Ectodermal cell (in vitro differentiated cells): ENCODE measurements at regions not wholly inside any gene's neighbourhood (a gene's known extent, or its start where the extent isn't known, plus 50 kb on each side); places are given as distances from the start of the nearest gene placed in this dataset.

ENCODE experiments used
- H3K27ac ChIP-seq: 2 replicates; pipeline ENCODE4 v1.7.0; 2013; ENCODE audit warnings: mild to moderate bottlenecking, low read depth, low read length; ENCODE audit not compliant: insufficient read depth, poor library complexity, severe bottlenecking
- H3K27me3 ChIP-seq: 2 replicates; pipeline ENCODE4 v1.7.0; 2013; ENCODE audit warnings: mild to moderate bottlenecking, low read length; ENCODE audit not compliant: insufficient read depth, control insufficient read depth, poor library complexity, severe bottlenecking
- H3K36me3 ChIP-seq: one replicate; pipeline ENCODE4 v1.7.0; 2013; ENCODE audit warnings: low read length; ENCODE audit not compliant: control insufficient read depth, insufficient read depth
- H3K4me1 ChIP-seq: one replicate; pipeline ENCODE4 v1.7.0; 2013; ENCODE audit warnings: low read length; ENCODE audit not compliant: control insufficient read depth, insufficient read depth
- H3K4me3 ChIP-seq: 2 replicates; pipeline ENCODE4 v1.7.0; 2013; ENCODE audit warnings: low read depth, low read length, control low read depth; ENCODE audit not compliant: insufficient read depth
- H3K9me3 ChIP-seq: 2 replicates; pipeline ENCODE4 v1.7.0; 2013; ENCODE audit warnings: mild to moderate bottlenecking, low read length, moderate library complexity; ENCODE audit not compliant: control insufficient read depth
- WGBS, 2 experiments: methylation state at CpG; one replicate each; pipeline ENCODE4 v1.1.7; 2013; ENCODE audit warnings: missing lambda C conversion rate in 2 of 2; 5-methylcytosine and 5-hydroxymethylcytosine counted together

DNA sequence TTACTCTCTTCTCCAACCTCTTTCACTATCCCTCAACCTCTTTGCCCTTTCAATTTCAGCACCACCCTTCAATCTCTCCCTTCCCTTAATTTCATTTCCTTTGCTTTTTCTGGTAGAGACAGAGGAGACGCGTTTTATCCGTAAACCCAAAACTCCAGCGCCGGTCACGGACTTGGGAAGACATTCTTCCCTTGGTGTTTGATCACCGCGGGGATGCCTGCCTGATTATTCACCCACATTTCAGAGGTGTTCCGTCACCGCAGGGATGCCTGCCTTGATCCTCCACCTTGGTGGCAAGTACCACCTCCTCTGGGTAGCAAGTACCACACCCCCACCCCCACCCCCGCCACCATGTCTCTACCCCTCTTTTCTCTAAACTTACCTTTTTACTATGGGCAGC, 669.4 kb upstream of the PKDCC start:
- Histone ChIP-seq H3K27ac (no peak overlapping the region), H3K27me3 (no peaks in the 10 kb centered on the region)
- WGBS, 2 experiments: 80 to 85% methylated on average over 11 of the region's 11 CpGs

DNA sequence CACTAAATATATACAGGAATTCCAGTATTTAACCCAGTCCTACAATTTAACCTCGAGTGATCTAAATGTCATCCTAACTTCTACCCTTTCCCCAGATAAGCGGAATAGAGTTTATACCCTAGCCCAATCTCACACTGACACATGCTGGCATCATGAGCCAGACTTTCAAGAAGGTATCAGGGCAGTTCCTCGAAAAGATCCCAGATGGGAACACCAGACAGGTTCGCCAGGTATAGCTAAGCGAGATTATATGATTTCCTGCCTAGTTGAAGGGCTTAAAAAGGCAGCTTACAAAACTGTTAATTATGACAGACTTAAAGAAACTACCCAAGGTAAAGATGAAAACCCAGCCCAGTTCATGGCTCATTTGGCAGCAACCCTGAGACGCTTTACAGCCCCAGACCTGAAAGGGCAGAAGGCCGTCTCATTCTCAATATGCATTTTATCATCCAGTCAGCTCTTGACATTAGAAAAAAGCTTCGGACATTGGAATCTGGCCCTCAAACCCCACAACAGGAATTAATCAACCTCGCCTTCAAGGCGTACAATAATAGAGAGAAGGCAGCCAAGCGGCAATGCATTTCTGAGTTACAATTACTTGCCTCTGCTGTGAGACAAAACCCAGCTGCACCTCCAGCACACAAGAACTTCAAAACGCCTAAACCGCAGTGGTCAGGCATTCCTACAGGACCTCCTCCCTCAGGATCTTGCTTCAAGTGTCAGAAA, 668.2 kb upstream of the PKDCC start:
- H3K27me3 ChIP-seq: no peaks in the 10 kb centered on the region
- H3K9me3 ChIP-seq: no peaks in the 10 kb centered on the region
- WGBS, 2 experiments: 92 to 93% methylated on average over 13 of the region's 13 CpGs
- H3K27ac ChIP-seq: no peak overlapping the region
- peaks cover 7% of the 10 kb centered on the region for H3K4me1 ChIP-seq
- H3K36me3 ChIP-seq: no peaks in the 10 kb centered on the region
- H3K4me3 ChIP-seq: no peak overlapping the region

More for the DNA sequence above, 669.4 kb upstream of the PKDCC start:
- H3K36me3 ChIP-seq: no peaks in the 10 kb centered on the region
- H3K4me3 ChIP-seq: no peak overlapping the region
- no peaks in the 10 kb centered on the region for H3K9me3 ChIP-seq
- peaks cover 7% of the 10 kb centered on the region for H3K4me1 ChIP-seq

DNA sequence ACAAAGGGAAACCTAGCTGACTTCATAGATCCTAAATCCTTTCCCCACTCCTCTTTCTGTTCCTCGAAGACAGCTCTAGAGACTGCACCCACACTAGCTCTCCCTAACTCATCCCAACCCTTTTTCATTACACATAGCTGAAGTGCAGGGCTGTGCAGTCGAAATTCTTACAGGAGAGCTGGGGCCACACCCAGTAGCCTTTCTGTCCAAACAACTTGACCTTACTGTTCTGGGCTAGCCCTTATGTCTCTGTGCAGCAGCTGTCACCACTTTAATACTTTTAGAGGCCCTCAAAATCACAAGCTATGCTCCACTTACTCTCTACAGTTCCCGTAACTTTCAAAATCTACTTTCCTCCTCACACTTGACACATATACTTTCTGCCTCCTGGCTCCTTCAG, 666.1 kb upstream of the PKDCC start:
- no peaks in the 10 kb centered on the region for H3K9me3 ChIP-seq
- H3K27me3 ChIP-seq: no peaks in the 10 kb centered on the region
- WGBS, 2 experiments: 89 to 94% methylated on average over 3 of the region's 3 CpGs
- H3K4me3 ChIP-seq: no peak overlapping the region
- no peaks in the 10 kb centered on the region for H3K36me3 ChIP-seq
- no peaks in the 10 kb centered on the region for H3K4me1 ChIP-seq
- H3K27ac ChIP-seq: no peak overlapping the region

DNA sequence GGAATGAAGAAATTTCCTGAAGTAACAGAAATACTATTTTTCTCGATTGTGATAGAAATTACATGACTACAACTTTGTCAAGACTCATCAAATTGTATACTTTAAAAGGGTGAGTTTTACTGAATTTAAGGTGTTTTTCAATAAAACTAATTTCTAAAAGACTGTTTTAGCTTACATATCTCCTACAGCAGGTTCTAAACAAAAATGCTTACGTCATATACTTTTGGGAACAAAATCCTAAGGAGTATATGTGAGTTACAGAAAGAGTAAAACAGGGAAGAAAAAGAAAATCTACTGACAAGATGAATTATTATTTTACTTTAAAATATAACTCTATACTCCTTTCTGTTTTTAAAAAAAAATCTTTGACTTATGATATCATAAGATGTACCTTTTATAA, 660.3 kb upstream of the PKDCC start:
- Histone ChIP-seq H3K4me3 (no peak overlapping the region), H3K27ac (no peak overlapping the region), H3K27me3 (no peaks in the 10 kb centered on the region), H3K36me3 (no peaks in the 10 kb centered on the region), H3K4me1 (no peaks in the 10 kb centered on the region), H3K9me3 (no peaks in the 10 kb centered on the region)
- WGBS, 2 experiments: 100% methylated on average over 1 of the region's 2 CpGs; no CpG with 5 or more reads in 1 of the 2 experiments

DNA sequence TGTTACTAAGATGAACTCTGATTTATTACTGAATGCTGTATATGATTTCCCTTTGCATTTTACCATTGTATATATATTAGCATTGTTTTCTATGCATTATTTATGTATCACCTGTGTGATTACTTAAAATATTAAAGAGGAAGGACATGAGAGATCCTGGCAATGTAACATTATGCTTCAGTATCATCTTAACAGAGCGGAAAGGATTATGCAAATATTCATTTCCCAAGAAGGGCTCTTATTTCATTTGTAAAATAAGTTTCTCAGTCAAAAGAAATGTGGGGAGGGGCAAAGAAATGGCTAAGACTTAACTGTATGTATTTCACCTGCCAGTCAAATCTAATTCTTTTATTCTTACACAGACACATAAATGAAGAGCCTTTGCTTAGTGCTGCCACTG, 654.2 kb upstream of the PKDCC start:
- Histone ChIP-seq H3K36me3 (no peaks in the 10 kb centered on the region), H3K27me3 (no peaks in the 10 kb centered on the region), H3K27ac (no peak overlapping the region), H3K9me3 (no peaks in the 10 kb centered on the region), H3K4me3 (no peak overlapping the region), H3K4me1 (no peaks in the 10 kb centered on the region)
- WGBS, 2 experiments: 86% methylated on average over 1 of the region's 1 CpG; no CpG with 5 or more reads in 1 of the 2 experiments

DNA sequence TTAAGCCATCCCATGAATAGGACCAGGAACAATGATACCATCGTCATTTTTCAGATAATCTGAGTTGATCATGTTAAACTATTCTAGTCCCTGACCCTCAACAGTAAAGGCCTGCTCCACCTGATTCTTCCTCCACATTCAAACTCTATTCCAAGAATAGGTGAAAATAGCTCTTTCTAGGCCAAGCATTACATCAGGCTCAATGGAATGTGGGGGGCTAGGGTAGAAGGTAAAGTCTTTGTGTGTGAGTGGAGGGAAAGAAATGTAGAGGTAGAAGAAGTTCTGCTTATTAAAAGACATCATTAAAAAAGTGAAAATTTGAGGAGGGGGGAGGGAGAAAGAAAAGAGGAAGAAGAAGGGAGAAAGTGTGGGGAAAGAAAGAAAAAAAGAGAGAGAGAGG, 653.3 kb upstream of the PKDCC start:
- Histone ChIP-seq H3K9me3 (no peaks in the 10 kb centered on the region), H3K27ac (no peak overlapping the region), H3K36me3 (no peaks in the 10 kb centered on the region), H3K4me3 (no peak overlapping the region), H3K4me1 (no peaks in the 10 kb centered on the region), H3K27me3 (no peaks in the 10 kb centered on the region)
- 92 to 95% methylated on average over 1 of the region's 1 CpG for WGBS, 2 experiments

DNA sequence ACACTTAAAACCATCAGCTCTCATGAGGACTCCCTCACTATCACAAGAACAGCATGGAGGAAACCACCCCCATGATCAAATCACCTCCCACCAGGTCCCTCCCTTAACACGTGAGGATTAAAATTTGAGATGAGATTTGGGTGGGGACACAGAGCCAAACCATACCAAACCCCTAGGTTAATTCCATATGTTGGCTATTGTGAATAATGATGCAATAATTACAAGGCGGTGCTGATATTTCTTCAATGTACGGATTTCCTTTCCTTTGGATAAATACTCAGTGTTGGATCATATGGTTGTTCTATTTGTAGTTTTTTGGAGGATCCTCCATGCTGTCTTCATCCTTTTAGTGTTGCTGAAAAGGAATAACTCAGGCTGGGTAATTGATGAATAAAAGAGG, 652.1 kb upstream of the PKDCC start:
- 97 to 99% methylated on average over 2 to 3 of the region's 3 CpGs for WGBS, 2 experiments
- H3K27ac ChIP-seq: no peak overlapping the region

DNA sequence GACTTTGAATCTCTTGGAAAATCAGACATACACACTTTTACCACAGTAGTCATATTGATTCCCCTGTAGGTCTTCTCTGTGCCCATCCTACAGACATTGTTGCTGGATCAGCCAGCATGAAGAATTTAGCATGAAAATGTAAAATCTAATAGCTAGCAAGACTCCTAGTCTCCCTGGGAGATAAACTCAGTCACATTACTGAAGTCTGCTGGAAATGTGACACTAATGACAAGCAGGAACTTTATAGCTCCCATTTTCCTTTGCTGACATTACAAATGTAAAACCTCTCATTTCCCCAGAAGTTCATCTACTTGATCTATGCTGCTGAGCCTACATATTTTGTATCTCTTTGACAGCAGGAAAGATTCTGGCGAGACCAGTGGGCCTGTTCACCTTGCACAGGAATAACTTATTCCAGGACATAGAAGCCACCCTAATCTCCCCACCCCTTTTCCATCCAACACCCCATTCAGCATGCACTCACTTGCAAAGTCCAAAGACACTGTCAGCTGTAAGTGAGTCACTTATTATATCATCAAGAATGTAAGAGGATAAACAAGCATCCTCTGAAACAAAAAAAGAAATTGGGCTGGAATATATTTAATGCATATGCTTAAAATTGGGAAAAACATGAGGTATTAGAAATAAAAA, 648.3 kb upstream of the PKDCC start:
- H3K4me1 ChIP-seq: no peaks in the 10 kb centered on the region
- no peaks in the 10 kb centered on the region for H3K9me3 ChIP-seq
- H3K4me3 ChIP-seq: no peak overlapping the region
- H3K27me3 ChIP-seq: no peaks in the 10 kb centered on the region
- no peak overlapping the region for H3K27ac ChIP-seq
- no peaks in the 10 kb centered on the region for H3K36me3 ChIP-seq
- 85 to 96% methylated on average over 1 of the region's 1 CpG for WGBS, 2 experiments

More for the DNA sequence above, 652.1 kb upstream of the PKDCC start:
- H3K36me3 ChIP-seq: no peaks in the 10 kb centered on the region
- no peaks in the 10 kb centered on the region for H3K9me3 ChIP-seq
- H3K4me3 ChIP-seq: no peak overlapping the region
- no peaks in the 10 kb centered on the region for H3K4me1 ChIP-seq
- no peaks in the 10 kb centered on the region for H3K27me3 ChIP-seq

DNA sequence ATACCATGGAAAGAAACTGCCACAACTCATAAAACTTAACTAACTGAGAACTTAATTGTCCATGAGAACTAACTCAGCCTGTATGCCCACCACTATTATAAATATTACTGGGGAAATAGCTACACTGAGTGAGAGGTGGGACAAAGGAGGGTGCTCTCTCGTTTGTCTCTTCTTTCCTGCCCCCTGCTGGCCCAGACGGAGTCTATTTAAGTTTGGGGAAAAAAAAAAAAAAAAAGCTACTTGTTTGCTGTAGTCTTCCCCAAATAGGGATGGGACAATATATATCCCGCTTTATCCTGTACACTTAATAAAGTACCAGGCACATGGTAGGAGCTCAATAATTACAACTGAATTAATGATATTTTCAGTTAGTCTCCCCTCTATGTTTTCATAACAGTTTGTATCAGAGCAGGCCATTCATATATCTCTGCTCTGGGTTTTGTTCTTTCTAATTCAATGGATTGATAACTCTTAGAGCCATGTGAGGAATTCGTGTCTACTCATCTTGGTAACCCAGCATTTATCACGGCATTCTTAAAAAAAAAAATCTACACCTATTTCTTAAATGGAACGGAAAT, 647.6 kb upstream of the PKDCC start:
- Histone ChIP-seq H3K27me3 (no peaks in the 10 kb centered on the region), H3K4me3 (no peak overlapping the region)
- 39 to 41% methylated on average over 3 to 5 of the region's 6 CpGs for WGBS, 2 experiments

DNA sequence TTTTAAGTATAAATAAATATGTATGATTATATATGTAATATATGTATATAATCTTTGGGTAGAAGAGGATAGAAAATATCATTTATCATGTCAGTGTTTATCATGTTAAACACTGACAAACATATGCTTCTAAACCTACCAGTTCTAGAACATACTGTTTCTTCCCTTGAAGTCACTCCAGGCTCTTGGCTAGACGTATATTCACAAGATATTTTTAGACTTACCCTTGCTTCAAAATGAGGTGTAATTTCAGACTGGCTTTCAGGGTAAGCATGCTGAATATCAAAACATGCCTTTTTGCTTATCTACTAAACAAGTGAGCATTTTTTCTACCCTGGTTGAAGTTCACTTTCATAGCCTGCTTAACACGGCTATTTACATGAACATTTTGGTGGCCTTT, 642.4 kb upstream of the PKDCC start:
- no peak overlapping the region for H3K27ac ChIP-seq
- H3K4me3 ChIP-seq: no peak overlapping the region
- no peaks in the 10 kb centered on the region for H3K4me1 ChIP-seq
- no peaks in the 10 kb centered on the region for H3K36me3 ChIP-seq
- no peaks in the 10 kb centered on the region for H3K27me3 ChIP-seq
- H3K9me3 ChIP-seq: no peaks in the 10 kb centered on the region
- WGBS, 2 experiments: 80 to 93% methylated on average over 1 of the region's 2 CpGs

More for the DNA sequence above, 647.6 kb upstream of the PKDCC start:
- no peaks in the 10 kb centered on the region for H3K4me1 ChIP-seq
- no peaks in the 10 kb centered on the region for H3K36me3 ChIP-seq
- H3K27ac ChIP-seq: no peak overlapping the region
- no peaks in the 10 kb centered on the region for H3K9me3 ChIP-seq
